Tibial nerve (tissue), 4 donors: ENCODE measurements at regions not wholly inside any gene's neighbourhood (a gene's known extent, or its start where the extent isn't known, plus 50 kb on each side); places are given as distances from the start of the nearest gene placed in this dataset.

ENCODE experiments used
- DNase-seq, 2 donors: peaks; one replicate each; pipeline ENCODE4 v3.0.0-alpha.2; 2019; ENCODE audit warnings: low spot score in 2 of 2
- H3K27ac ChIP-seq, 4 donors: fragments of 200-600 bp; sonication (generic) in 3 of 4; one replicate each; pipeline ENCODE4 v1.5.1; 2017 to 2019; ENCODE audit warnings: mild to moderate bottlenecking in 1 of 4
- H3K27me3 ChIP-seq, 2 donors: fragments of 200-600 bp; sonication (generic) in 1 of 2; one replicate each; pipeline versions ENCODE4 v1.5.1 to v1.6.0; 2017 to 2019
- H3K36me3 ChIP-seq, 3 donors: fragments of 200-600 bp; sonication (generic); one replicate each; pipeline ENCODE4 v1.5.1; 2018 to 2019
- H3K4me1 ChIP-seq, 4 donors: fragments of 200-600 bp; sonication (generic) in 3 of 4; one replicate each; pipeline ENCODE4 v1.5.1; 2017 to 2019
- H3K4me3 ChIP-seq, 4 donors: fragments of 200-600 bp; sonication (generic) in 3 of 4; one replicate each; pipeline ENCODE4 v1.5.1; 2017 to 2019; ENCODE audit warnings: mild to moderate bottlenecking in 1 of 4, moderate library complexity in 1 of 4
- H3K9me3 ChIP-seq, 4 donors: fragments of 200-600 bp; sonication (generic) in 3 of 4; one replicate each; pipeline ENCODE4 v1.5.1; 2017 to 2019
- CTCF ChIP-seq, 5 experiments: fragments of 200-600 bp in 3 of 5; fragments of 450-650 bp in 2 of 5; sonication (generic) in 3 of 5; IDR thresholded peaks; one replicate each; pipeline ENCODE4 v1.5.1; 2016 to 2019; ENCODE audit warnings: antibody characterized with exemption in 5 of 5, mild to moderate bottlenecking in 3 of 5, moderate library complexity in 2 of 5
- EP300 ChIP-seq, 2 donors: sonication (generic); formaldehyde crosslinking; IDR thresholded peaks; one replicate each; pipeline ENCODE4 v1.6.1; 2017; ENCODE audit warnings: antibody characterized with exemption in 2 of 2, mild to moderate bottlenecking in 1 of 2
- POLR2A ChIP-seq, 2 donors: fragments of 450-650 bp; IDR thresholded peaks; one replicate each; pipeline ENCODE4 v1.6.1; 2017; ENCODE audit warnings: antibody characterized with exemption in 2 of 2, mild to moderate bottlenecking in 2 of 2, moderate library complexity in 2 of 2
- WGBS, 2 donors: methylation state at CpG; one replicate each; pipeline ENCODE4 v1.1.5; 2018; 5-methylcytosine and 5-hydroxymethylcytosine counted together

GRCh38 chr1:221184131-221184794 lies 305.0 kb downstream of the HLX start:
- no peak for DNase-seq
- no peaks in the 10 kb centered on the region for H3K27me3 ChIP-seq
- no peaks in the 10 kb centered on the region for H3K4me1 ChIP-seq
- H3K4me3 ChIP-seq: no peak overlapping the region
- TF ChIP-seq CTCF (IDR thresholded peaks at IDR 0.05) (no peak), POLR2A (IDR thresholded peaks at IDR 0.05) (no peak), EP300 (IDR thresholded peaks at IDR 0.05) (no peak)
- H3K36me3 ChIP-seq: no peaks in the 10 kb centered on the region
- no peak overlapping the region for H3K27ac ChIP-seq
- WGBS, 2 donors: 68 to 74% methylated on average over 3 of the region's 3 CpGs
- H3K9me3 ChIP-seq: no peaks in the 10 kb centered on the region

DNA sequence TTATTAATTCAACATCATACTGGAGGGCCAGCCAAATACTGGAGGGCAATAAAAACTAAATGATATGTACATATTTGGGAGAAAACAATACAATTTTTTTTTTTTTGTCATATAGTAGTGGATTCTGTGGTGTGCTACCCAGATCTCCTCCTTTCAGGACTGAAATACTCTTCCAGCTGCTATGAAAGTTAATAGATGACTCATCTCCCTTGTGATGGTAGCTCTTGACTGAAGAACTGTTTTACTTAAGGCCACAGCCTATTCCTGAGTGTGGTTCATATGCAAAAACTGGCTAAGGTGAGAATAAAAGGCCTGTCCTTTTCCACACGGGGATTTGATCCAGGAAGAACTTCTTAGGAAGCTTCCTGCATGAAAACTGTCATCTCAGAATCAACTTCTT lies 307.9 kb downstream of the HLX start:
- no peak for DNase-seq
- TF ChIP-seq POLR2A (IDR thresholded peaks at IDR 0.05): no peak
- no peak for TF ChIP-seq EP300 (IDR thresholded peaks at IDR 0.05)
- TF ChIP-seq CTCF (IDR thresholded peaks at IDR 0.05): no peak
- Histone ChIP-seq H3K27me3 (no peaks in the 10 kb centered on the region), H3K4me3 (no peak overlapping the region), H3K4me1 (no peaks in the 10 kb centered on the region), H3K27ac (no peak overlapping the region), H3K9me3 (no peaks in the 10 kb centered on the region), H3K36me3 (no peaks in the 10 kb centered on the region)
- WGBS, 2 donors: 62 to 72% methylated on average over 1 of the region's 1 CpG

GRCh38 chr1:221188458-221188857 lies 309.2 kb downstream of the HLX start:
- no peak overlapping the region for H3K27ac ChIP-seq
- no peaks in the 10 kb centered on the region for H3K4me1 ChIP-seq
- no peak for DNase-seq
- TF ChIP-seq POLR2A (IDR thresholded peaks at IDR 0.05): no peak
- no peak for TF ChIP-seq CTCF (IDR thresholded peaks at IDR 0.05)
- peak in 1 of 2 donors; percentile 44 for TF ChIP-seq EP300 (IDR thresholded peaks at IDR 0.05)
- no peak overlapping the region for H3K4me3 ChIP-seq
- WGBS, 2 donors: 82 to 90% methylated on average over 3 of the region's 3 CpGs
- no peaks in the 10 kb centered on the region for H3K9me3 ChIP-seq
- H3K36me3 ChIP-seq: no peaks in the 10 kb centered on the region
- H3K27me3 ChIP-seq: no peaks in the 10 kb centered on the region

- H3K36me3 ChIP-seq: no peaks in the 10 kb centered on the region
- H3K27ac ChIP-seq: no peak overlapping the region
- H3K27me3 ChIP-seq: no peaks in the 10 kb centered on the region
- WGBS, 2 donors: 84 to 87% methylated on average over 2 of the region's 2 CpGs
- no peak for DNase-seq
- no peak for TF ChIP-seq CTCF (IDR thresholded peaks at IDR 0.05)
- no peak for TF ChIP-seq POLR2A (IDR thresholded peaks at IDR 0.05)
- TF ChIP-seq EP300 (IDR thresholded peaks at IDR 0.05): no peak
- H3K4me3 ChIP-seq: no peak overlapping the region
- no peaks in the 10 kb centered on the region for H3K9me3 ChIP-seq
- H3K4me1 ChIP-seq: no peaks in the 10 kb centered on the region
Measured at GRCh38 chr1:221190249-221190648, 311.0 kb downstream of the HLX start.

GRCh38 chr1:221192055-221192454 lies 312.8 kb downstream of the HLX start:
- 66 to 79% methylated on average over 1 of the region's 1 CpG for WGBS, 2 donors
- TF ChIP-seq CTCF (IDR thresholded peaks at IDR 0.05) (no peak), EP300 (IDR thresholded peaks at IDR 0.05) (no peak), POLR2A (IDR thresholded peaks at IDR 0.05) (no peak)
- no peak overlapping the region for H3K4me3 ChIP-seq
- H3K4me1 ChIP-seq: no peaks in the 10 kb centered on the region
- DNase-seq: no peak
- H3K27ac ChIP-seq: no peak overlapping the region
- H3K36me3 ChIP-seq: no peaks in the 10 kb centered on the region
- peaks cover 0 to 8% (median 0%) of the 10 kb centered on the region in 4 donors for H3K9me3 ChIP-seq
- H3K27me3 ChIP-seq: no peaks in the 10 kb centered on the region
